ENCODE measurements at regions not wholly inside any gene's neighbourhood (a gene's known extent, or its start where the extent isn't known, plus 50 kb on each side); places are given as distances from the start of the nearest gene placed in this dataset.

DNA sequence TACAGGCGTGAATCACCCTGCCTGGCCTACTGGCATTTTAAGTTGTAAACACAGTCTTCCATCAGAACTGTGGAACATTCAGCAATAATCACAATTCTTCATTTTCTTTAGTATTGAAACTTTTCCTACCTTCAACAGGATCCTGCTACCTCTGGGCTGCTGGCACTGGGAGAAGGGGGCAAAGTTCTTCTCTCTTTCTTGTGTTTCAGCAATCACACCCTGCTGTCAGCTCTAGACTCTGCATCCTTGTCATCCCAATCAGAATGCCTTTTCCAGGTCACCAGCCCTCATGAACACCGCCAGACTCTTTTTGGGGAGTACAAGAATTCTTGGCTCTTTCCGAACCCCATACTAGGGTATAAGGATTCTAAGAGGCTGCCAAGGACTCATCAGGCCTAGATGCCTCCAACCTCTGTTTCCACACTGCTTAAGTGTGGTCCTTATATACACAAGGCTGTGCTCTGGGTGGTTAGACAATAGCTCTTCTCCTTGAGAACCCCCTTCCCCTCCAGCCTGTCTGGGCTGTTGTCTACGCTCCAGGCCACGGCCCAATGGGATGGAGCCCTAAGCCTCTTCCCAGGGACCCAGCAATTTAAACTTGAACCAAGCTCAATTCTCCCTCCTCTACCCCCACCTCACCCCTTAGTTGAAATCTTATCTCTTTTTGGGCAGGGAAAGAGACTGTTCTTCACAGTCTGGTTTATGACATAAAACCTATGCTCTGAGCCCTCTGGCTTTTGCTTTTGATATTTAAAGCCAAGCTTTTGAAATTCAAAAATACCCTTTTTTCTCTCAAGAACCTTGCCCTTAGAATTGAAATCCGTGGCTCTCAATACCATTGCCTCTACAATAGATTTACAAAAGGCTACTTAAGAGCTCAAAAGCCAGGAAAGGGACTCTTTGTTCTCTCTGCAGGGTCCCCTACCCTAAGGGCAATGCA is 327.4 kb downstream of the BUD13 start:
- DNase-seq (ENCODE audit: low read depth in 2 of 2) = no peak

DNA sequence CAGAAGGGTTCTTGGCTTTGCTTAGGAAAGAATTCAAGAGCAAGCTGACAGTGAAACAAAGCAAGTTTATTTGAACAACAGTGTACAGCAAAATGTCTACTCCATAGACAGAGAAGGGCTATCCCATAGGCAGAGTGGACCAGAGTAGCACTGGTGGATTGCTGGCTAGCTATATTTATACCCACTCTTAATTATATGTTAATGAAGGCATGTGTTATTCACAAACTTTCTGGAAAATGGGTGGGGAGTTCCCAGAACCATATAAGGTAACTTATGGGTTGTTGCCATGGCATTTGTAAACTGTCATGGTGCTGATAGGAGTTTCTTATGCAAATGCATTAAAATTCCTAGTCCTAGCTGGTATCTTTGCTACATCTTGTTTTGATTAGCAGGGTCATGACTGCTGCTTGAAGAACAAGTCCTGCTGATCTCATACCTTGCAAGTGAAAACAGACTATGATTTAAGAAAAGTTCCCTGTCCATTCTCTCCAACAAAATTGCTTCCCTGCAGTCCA is 330.5 kb downstream of the BUD13 start:
- no peak for DNase-seq (ENCODE audit: low read depth in 2 of 2)

DNA sequence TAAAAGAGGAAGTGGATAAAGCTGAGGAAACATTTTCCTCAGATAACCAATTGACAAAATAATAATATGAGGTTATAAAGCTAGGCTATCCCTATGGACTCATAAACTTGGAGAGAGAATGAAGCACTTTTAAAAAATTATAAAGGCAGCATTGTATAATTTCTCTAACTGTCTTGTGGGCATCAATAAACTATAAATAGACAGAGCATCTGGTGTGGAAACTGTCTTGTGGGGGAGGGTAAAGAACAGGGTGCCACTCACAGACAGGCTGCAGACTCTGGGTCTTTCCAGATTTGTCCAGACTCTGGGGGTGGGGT is 333.5 kb downstream of the BUD13 start:
- no peak for DNase-seq (ENCODE audit: low read depth in 2 of 2)

- DNase-seq (ENCODE audit: low read depth in 2 of 2) = no peak
These were observed 334.0 kb downstream of the BUD13 start for GRCh38 chr11:116438651-116439360.

DNA sequence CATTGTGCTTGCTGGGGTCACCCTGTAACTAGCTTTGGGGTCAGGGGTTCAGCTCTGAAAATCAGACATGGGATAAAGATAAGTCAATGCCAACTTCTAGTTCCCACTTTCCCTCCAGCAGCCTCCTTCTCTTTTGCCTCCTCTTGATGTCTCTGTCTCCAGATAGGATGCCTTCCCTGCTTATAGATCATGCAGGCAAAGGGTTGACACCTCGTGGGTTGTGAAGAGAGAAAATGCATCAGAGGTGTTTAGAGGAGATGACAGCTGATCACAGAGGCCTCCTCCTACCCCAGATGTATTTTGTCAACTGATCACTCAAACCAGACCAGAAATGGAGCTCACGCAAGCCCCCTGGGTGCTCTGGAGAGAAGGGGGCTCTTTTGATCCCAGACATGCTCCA is 337.8 kb downstream of the BUD13 start:
- DNase-seq (ENCODE audit: low read depth in 2 of 2) = no peak

GRCh38 chr11:116432301-116432700 is 340.5 kb downstream of the BUD13 start:
- DNase-seq (ENCODE audit: low read depth in 2 of 2) = no peak

- DNase-seq (ENCODE audit: low read depth in 2 of 2) = no peak
These were observed 340.9 kb downstream of the BUD13 start for GRCh38 chr11:116431842-116432241.

- no peak for DNase-seq (ENCODE audit: low read depth in 2 of 2)
These were observed 344.2 kb downstream of the BUD13 start for GRCh38 chr11:116428638-116428975.

GRCh38 chr11:116427903-116428637 is 344.7 kb downstream of the BUD13 start:
- DNase-seq (ENCODE audit: low read depth in 2 of 2) = no peak

DNA sequence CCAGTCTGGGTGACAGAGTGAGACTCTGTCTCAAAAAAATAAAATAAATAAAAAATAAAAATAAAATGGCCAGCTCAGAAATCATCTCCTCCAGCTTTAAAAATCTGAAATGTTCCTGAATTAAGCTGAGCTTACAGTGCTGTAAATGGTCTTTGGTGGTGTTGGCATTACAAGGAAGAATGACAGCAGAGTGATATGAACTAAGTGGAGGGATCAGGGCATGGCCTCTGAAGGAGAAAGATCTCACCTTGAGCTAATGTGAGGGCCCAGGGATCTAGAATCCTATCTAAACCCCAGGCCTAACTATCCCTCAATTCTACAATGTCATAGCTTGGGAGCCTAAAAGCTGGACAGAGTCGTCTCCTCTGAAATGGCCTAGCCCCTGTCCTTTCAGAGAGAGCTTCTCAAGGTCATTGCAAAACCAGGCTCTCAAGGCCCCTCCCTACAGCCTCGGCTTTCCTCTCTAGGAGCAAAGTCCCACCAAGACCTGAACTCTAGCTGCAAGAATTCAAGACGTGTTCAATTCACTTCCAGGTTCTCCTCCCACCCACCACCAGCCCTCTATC is 345.4 kb downstream of the BUD13 start:
- no peak for DNase-seq (ENCODE audit: low read depth in 2 of 2)

DNA sequence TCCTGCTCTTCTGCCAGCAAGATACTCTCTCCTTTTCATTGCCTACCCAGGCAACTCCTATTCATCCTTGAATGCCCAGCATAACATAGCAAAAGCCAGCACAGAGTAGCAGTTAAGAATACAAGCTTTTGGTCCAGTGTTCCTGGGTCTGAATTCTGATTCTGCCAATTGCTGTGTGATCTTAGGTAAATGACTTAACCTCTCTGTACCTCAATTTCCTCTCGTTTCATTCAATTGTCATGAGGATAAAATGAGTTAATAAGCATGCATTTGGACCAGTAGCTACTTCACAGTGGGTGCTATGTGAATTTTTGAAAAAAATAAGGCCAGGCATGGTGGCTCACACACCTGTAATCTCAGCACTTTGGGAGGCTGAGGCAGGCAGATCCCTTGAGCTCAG is 346.0 kb downstream of the BUD13 start:
- no peak for DNase-seq (ENCODE audit: low read depth in 2 of 2)

DNA sequence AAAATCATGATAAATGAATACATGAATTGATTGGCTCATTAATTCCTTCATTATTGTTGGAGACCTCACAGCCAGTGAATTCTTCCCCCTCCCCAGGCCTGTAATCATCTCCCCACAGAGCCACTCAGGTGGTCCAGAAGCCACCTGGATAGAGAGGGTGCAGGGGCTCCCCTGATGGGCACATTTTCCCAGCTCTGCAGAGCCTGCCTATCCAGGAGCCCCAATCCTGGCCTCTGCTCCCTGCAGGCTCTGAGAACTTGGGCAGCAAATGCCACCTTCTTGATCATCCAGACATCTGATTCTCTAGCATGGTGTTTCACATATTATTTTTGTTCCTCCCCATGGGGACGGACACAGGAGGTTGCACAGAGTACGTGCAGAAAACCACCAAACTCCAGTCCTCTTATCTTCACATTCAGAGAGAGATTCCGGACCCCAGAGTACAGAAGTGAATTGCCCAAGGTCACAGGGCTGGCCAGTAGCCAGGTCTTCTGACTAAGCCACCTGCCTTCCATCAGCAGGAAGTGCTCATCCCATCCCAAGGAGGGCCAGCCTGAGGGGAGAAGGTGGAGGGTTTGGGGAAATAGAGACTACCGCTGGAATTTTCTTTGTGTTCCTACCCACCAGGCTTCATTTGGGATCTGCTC is 348.0 kb downstream of the BUD13 start:
- no peak for DNase-seq (ENCODE audit: low read depth in 2 of 2)

DNA sequence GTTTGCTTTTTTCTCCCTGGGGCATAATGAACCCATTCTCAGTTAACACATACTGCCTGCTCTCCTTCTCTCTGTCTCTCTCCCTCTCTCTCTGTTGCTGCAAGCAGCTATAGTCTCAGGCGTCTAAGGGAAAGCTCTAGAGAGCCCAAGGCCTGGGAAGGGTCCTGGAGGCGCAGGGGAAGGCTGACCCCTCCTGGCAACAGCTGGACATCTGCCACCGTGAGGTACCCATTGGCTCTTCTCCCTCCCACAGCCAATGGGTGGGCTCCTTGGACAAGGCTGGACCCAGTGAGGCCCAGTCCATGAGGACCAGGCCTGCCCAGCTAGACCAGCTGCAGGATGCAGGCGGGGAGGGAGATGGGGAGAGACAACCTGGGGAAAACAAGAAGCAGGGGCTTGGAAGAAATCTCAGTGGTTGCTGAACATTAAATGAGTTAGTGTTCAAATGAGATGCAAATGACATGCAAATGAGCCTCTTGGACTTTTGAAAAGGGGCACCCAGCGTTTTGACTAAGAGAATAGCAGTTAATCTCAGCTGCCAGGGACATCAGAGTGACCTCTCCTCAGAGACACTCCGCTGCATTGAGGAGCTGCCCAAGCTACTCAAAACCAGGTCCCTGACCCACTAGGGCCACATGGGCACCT is 349.7 kb downstream of the BUD13 start:
- no peak for DNase-seq (ENCODE audit: low read depth in 2 of 2)

- no peak for DNase-seq (ENCODE audit: low read depth in 2 of 2)
These were observed 350.2 kb downstream of the BUD13 start for GRCh38 chr11:116422556-116422955.

- DNase-seq (ENCODE audit: low read depth in 2 of 2) = no peak
These were observed 351.1 kb downstream of the BUD13 start for GRCh38 chr11:116421529-116422185.

GRCh38 chr11:116420770-116421528 is 351.8 kb downstream of the BUD13 start:
- DNase-seq (ENCODE audit: low read depth in 2 of 2) = no peak

- no peak for DNase-seq (ENCODE audit: low read depth in 2 of 2)
These were observed 352.8 kb downstream of the BUD13 start for GRCh38 chr11:116420030-116420429.

GRCh38 chr11:116418388-116419041 is 354.3 kb downstream of the BUD13 start:
- no peak for DNase-seq (ENCODE audit: low read depth in 2 of 2)

DNA sequence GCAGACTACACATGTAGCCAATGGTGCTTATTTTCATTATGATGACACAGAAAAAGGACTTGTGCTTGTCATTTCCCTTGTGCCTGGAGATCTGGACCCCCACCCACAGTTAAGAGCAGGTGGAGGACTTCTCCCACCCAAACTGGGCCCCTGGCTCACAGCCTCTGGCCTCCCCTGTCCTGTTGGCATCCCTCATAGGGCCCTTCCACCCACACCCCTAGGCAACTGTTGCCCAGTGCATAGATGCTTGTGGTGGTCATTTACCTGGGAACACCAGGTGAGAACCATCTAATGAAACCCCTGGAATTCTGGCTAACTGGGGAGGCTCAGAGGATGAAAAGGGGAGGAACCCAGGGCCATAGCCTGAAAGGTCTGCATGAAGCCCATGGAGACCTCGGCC is 355.9 kb downstream of the BUD13 start:
- DNase-seq (ENCODE audit: low read depth in 2 of 2) = no peak
